Sigmoid colon (tissue), 6 donors: ENCODE measurements at regions not wholly inside any gene's neighbourhood (a gene's known extent, or its start where the extent isn't known, plus 50 kb on each side); places are given as distances from the start of the nearest gene placed in this dataset.

Experiments
- DNase-seq: peaks from one replicate; pipeline ENCODE4 v3.0.0-alpha.2; 2019
- H3K27ac ChIP-seq, 4 donors: fragments of 200-600 bp; sonication (generic); one replicate each; pipeline ENCODE4 v1.5.1; 2016 to 2019; ENCODE audit warnings: mild to moderate bottlenecking in 1 of 4
- H3K27me3 ChIP-seq, 3 donors: fragments of 200-600 bp; sonication (generic); one replicate each; pipeline ENCODE4 v1.5.1; 2019; ENCODE audit warnings: mild to moderate bottlenecking in 1 of 3
- H3K36me3 ChIP-seq, 4 donors: fragments of 200-600 bp; sonication (generic); one replicate each; pipeline ENCODE4 v1.5.1; 2016 to 2019
- H3K4me1 ChIP-seq, 4 donors: fragments of 200-600 bp; sonication (generic); one replicate each; pipeline ENCODE4 v1.5.1; 2017 to 2019
- H3K4me3 ChIP-seq, 4 donors: fragments of 200-600 bp; sonication (generic); one replicate each; pipeline ENCODE4 v1.5.1; 2017 to 2019; ENCODE audit warnings: mild to moderate bottlenecking in 2 of 4, moderate library complexity in 1 of 4
- H3K9me3 ChIP-seq, 4 donors: fragments of 200-600 bp in 3 of 4; sonication (generic) in 3 of 4; one replicate each; pipeline versions ENCODE4 v1.5.1 to v1.6.1; 2013 to 2019
- CTCF ChIP-seq, 4 experiments: fragments of 450-650 bp in 3 of 4; fragments of 200-600 bp in 1 of 4; IDR thresholded peaks; one replicate each; pipeline ENCODE4 v1.5.1; 2016 to 2019; ENCODE audit warnings: antibody characterized with exemption in 4 of 4, mild to moderate bottlenecking in 3 of 4, moderate library complexity in 2 of 4
- EP300 ChIP-seq, 4 donors: sonication (generic); formaldehyde crosslinking; IDR thresholded peaks; one replicate each; pipeline ENCODE4 v1.6.1; 2017; ENCODE audit warnings: antibody characterized with exemption in 4 of 4
- POLR2A ChIP-seq, 2 donors: fragments of 450-650 bp; IDR thresholded peaks; one replicate each; pipeline ENCODE4 v1.6.1; 2016; ENCODE audit warnings: antibody characterized with exemption in 2 of 2, mild to moderate bottlenecking in 2 of 2, moderate library complexity in 2 of 2
- POLR2AphosphoS5 ChIP-seq, 4 donors: sonication (generic); formaldehyde crosslinking; IDR thresholded peaks; one replicate each; pipeline ENCODE4 v1.6.1; 2017; ENCODE audit warnings: antibody characterized with exemption in 4 of 4
- WGBS, 2 donors: extraction: QIAGEN DNeasy Blood & Tissue Kit; methylation state at CpG; one replicate each; pipeline ENCODE4 v1.1.7; 2013; 5-methylcytosine and 5-hydroxymethylcytosine counted together
- intact Hi-C: fragments of 100-400 bp; cut with DNase I; formaldehyde crosslinking; loops from one replicate; pipeline ENCODE4 v1.15.1; 2023
- donor health status: healthy with polysubstance abuse.
- donor health status: healthy.

GRCh38 chrX:122906726-122907125 lies 277.4 kb upstream of the GRIA3 start:
- no peaks in the 10 kb centered on the region for H3K36me3 ChIP-seq
- TF ChIP-seq POLR2A (IDR thresholded peaks at IDR 0.05) (no peak), POLR2AphosphoS5 (IDR thresholded peaks at IDR 0.05) (no peak), CTCF (IDR thresholded peaks at IDR 0.05) (no peak)
- no peak overlapping the region for H3K4me3 ChIP-seq
- 87 to 95% methylated on average over 7 of the region's 7 CpGs for WGBS, 2 donors
- H3K27ac ChIP-seq = no peak overlapping the region
- H3K4me1 ChIP-seq = no peaks in the 10 kb centered on the region
- DNase-seq = no peak
- no peaks in the 10 kb centered on the region for H3K27me3 ChIP-seq
- no peaks in the 10 kb centered on the region for H3K9me3 ChIP-seq
- intact Hi-C loops = no loop called here

GRCh38 chrX:122907375-122907774 lies 276.7 kb upstream of the GRIA3 start:
- TF ChIP-seq EP300 (IDR thresholded peaks at IDR 0.05) (no peak), CTCF (IDR thresholded peaks at IDR 0.05) (no peak), POLR2AphosphoS5 (IDR thresholded peaks at IDR 0.05) (no peak), POLR2A (IDR thresholded peaks at IDR 0.05) (no peak)
- 67 to 86% methylated on average over 1 of the region's 1 CpG for WGBS, 2 donors
- H3K27me3 ChIP-seq = no peaks in the 10 kb centered on the region
- H3K4me3 ChIP-seq = no peak overlapping the region
- H3K36me3 ChIP-seq = no peaks in the 10 kb centered on the region
- no peaks in the 10 kb centered on the region for H3K9me3 ChIP-seq
- no peaks in the 10 kb centered on the region for H3K4me1 ChIP-seq
- no peak overlapping the region for H3K27ac ChIP-seq
- intact Hi-C loops = no loop called here
- DNase-seq = no peak

GRCh38 chrX:122910697-122911096 lies 273.4 kb upstream of the GRIA3 start:
- intact Hi-C loops = no loop called here
- Histone ChIP-seq H3K9me3 (no peaks in the 10 kb centered on the region), H3K27me3 (no peaks in the 10 kb centered on the region), H3K4me3 (no peak overlapping the region), H3K27ac (no peak overlapping the region), H3K36me3 (no peaks in the 10 kb centered on the region), H3K4me1 (no peaks in the 10 kb centered on the region)
- DNase-seq = no peak
- 6 to 86% methylated on average over 2 of the region's 2 CpGs for WGBS, 2 donors
- TF ChIP-seq POLR2A (IDR thresholded peaks at IDR 0.05) = no peak

GRCh38 chrX:122913134-122913533 lies 270.9 kb upstream of the GRIA3 start:
- Histone ChIP-seq H3K4me1 (no peaks in the 10 kb centered on the region), H3K36me3 (no peaks in the 10 kb centered on the region), H3K27ac (no peak overlapping the region), H3K27me3 (no peaks in the 10 kb centered on the region), H3K9me3 (no peaks in the 10 kb centered on the region), H3K4me3 (no peak overlapping the region)
- WGBS, 2 donors = 85 to 88% methylated on average over 1 of the region's 1 CpG
- TF ChIP-seq POLR2AphosphoS5 (IDR thresholded peaks at IDR 0.05) (no peak), POLR2A (IDR thresholded peaks at IDR 0.05) (no peak), EP300 (IDR thresholded peaks at IDR 0.05) (no peak), CTCF (IDR thresholded peaks at IDR 0.05) (no peak)
- no peak for DNase-seq
- intact Hi-C loops = no loop called here

GRCh38 chrX:122913764-122914163 lies 270.3 kb upstream of the GRIA3 start:
- intact Hi-C loops = no loop called here
- no peaks in the 10 kb centered on the region for H3K4me1 ChIP-seq
- no peak for DNase-seq
- 90 to 91% methylated on average over 1 of the region's 1 CpG for WGBS, 2 donors
- no peak overlapping the region for H3K27ac ChIP-seq
- no peaks in the 10 kb centered on the region for H3K27me3 ChIP-seq
- no peak for TF ChIP-seq POLR2A (IDR thresholded peaks at IDR 0.05)
- TF ChIP-seq POLR2AphosphoS5 (IDR thresholded peaks at IDR 0.05) = no peak
- no peak for TF ChIP-seq CTCF (IDR thresholded peaks at IDR 0.05)
- TF ChIP-seq EP300 (IDR thresholded peaks at IDR 0.05) = no peak
- no peaks in the 10 kb centered on the region for H3K9me3 ChIP-seq
- no peaks in the 10 kb centered on the region for H3K36me3 ChIP-seq
- H3K4me3 ChIP-seq = no peak overlapping the region
